ENCODE measurements at regions not wholly inside any gene's neighbourhood (a gene's known extent, or its start where the extent isn't known, plus 50 kb on each side); places are given as distances from the start of the nearest gene placed in this dataset.

GRCh38 chr18:68568364-68569155 lies 146.3 kb downstream of the TMX3 start:
- Histone ChIP-seq H3K4me2 (ENCODE audit: low read length) (no peak overlapping the region), H3K27ac (no peak overlapping the region), H3K4me1 (no peaks in the 10 kb centered on the region), H3K4me3 (ENCODE audit: low read depth, low read length) (no peak overlapping the region), H3K27me3 (ENCODE audit: control insufficient read depth, insufficient read depth, low read length) (no peaks in the 10 kb centered on the region), H3K9ac (no peak overlapping the region), H3K9me3 (ENCODE audit: control insufficient read depth, low read length) (no peaks in the 10 kb centered on the region), H3K36me3 (ENCODE audit: control insufficient read depth, insufficient read depth, low read length) (no peaks in the 10 kb centered on the region), H2AFZ (no peak overlapping the region), H3K79me2 (no peaks in the 10 kb centered on the region)
- TF ChIP-seq CTCF (IDR thresholded peaks at IDR 0.05), result no peak

- no peak for TF ChIP-seq CTCF (IDR thresholded peaks at IDR 0.05)
- H3K4me3 ChIP-seq (ENCODE audit: low read depth, low read length), result no peak overlapping the region
- no peaks in the 10 kb centered on the region for H3K4me1 ChIP-seq
Measured at GRCh38 chr18:68566991-68567390, 147.9 kb downstream of the TMX3 start.

DNA sequence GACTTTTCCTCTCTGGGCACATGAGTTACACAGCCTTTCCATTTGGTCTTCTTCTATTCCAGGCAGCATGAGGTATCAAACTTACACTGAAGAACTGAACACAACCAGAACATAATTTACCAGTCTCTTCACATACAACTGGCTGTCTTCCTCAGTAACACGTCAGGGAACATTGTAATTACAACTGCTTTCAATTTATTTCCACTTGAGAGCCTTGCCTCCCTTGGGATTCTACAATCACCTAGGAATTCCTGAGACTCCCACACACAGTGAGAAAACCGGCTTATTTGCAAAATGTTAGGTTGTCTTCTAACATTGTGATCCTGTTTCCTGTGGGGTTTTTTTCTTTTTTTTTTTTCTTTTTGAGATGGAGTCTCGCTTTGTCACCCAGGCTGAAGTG lies 149.9 kb downstream of the TMX3 start:
- Histone ChIP-seq H3K4me3 (ENCODE audit: low read depth, low read length) (no peak overlapping the region), H3K27ac (no peak overlapping the region), H3K27me3 (ENCODE audit: control insufficient read depth, insufficient read depth, low read length) (no peaks in the 10 kb centered on the region), H3K4me2 (ENCODE audit: low read length) (no peak overlapping the region), H3K9me3 (ENCODE audit: control insufficient read depth, low read length) (no peaks in the 10 kb centered on the region), H3K36me3 (ENCODE audit: control insufficient read depth, insufficient read depth, low read length) (no peaks in the 10 kb centered on the region), H3K9ac (no peak overlapping the region), H2AFZ (no peak overlapping the region), H3K4me1 (no peaks in the 10 kb centered on the region), H3K79me2 (no peaks in the 10 kb centered on the region)
- TF ChIP-seq CTCF (IDR thresholded peaks at IDR 0.05), result no peak

More at GRCh38 chr18:68566991-68567390, 147.9 kb downstream of the TMX3 start:
- Histone ChIP-seq H3K4me2 (ENCODE audit: low read length) (no peak overlapping the region), H3K36me3 (ENCODE audit: control insufficient read depth, insufficient read depth, low read length) (no peaks in the 10 kb centered on the region), H2AFZ (no peak overlapping the region), H3K27me3 (ENCODE audit: control insufficient read depth, insufficient read depth, low read length) (no peaks in the 10 kb centered on the region), H3K27ac (no peak overlapping the region), H3K9me3 (ENCODE audit: control insufficient read depth, low read length) (no peaks in the 10 kb centered on the region), H3K79me2 (no peaks in the 10 kb centered on the region), H3K9ac (no peak overlapping the region)

- no peak overlapping the region for H3K4me3 ChIP-seq (ENCODE audit: low read depth, low read length)
- H3K4me1 ChIP-seq, result no peaks in the 10 kb centered on the region
- no peaks in the 10 kb centered on the region for H3K27me3 ChIP-seq (ENCODE audit: control insufficient read depth, insufficient read depth, low read length)
- H3K9ac ChIP-seq, result no peak overlapping the region
- H3K79me2 ChIP-seq, result no peaks in the 10 kb centered on the region
- no peaks in the 10 kb centered on the region for H3K9me3 ChIP-seq (ENCODE audit: control insufficient read depth, low read length)
- H3K4me2 ChIP-seq (ENCODE audit: low read length), result no peak overlapping the region
- H3K27ac ChIP-seq, result no peak overlapping the region
- no peaks in the 10 kb centered on the region for H3K36me3 ChIP-seq (ENCODE audit: control insufficient read depth, insufficient read depth, low read length)
- no peak for TF ChIP-seq CTCF (IDR thresholded peaks at IDR 0.05)
- no peak overlapping the region for H2AFZ ChIP-seq
Measured at GRCh38 chr18:68564351-68564750, 150.6 kb downstream of the TMX3 start.

GRCh38 chr18:68560128-68560527 lies 154.8 kb downstream of the TMX3 start:
- H3K36me3 ChIP-seq (ENCODE audit: control insufficient read depth, insufficient read depth, low read length), result no peaks in the 10 kb centered on the region
- no peaks in the 10 kb centered on the region for H3K9me3 ChIP-seq (ENCODE audit: control insufficient read depth, low read length)
- H3K79me2 ChIP-seq, result no peaks in the 10 kb centered on the region
- no peak overlapping the region for H3K4me3 ChIP-seq (ENCODE audit: low read depth, low read length)
- TF ChIP-seq CTCF (IDR thresholded peaks at IDR 0.05), result no peak
- no peak overlapping the region for H3K27ac ChIP-seq
- H3K9ac ChIP-seq, result no peak overlapping the region
- no peak overlapping the region for H2AFZ ChIP-seq
- H3K4me1 ChIP-seq, result no peaks in the 10 kb centered on the region
- no peak overlapping the region for H3K4me2 ChIP-seq (ENCODE audit: low read length)
- no peaks in the 10 kb centered on the region for H3K27me3 ChIP-seq (ENCODE audit: control insufficient read depth, insufficient read depth, low read length)

Measured in parathyroid adenoma (tissue), 2 donors.